GM21576 (cell line): ENCODE measurements at regions not wholly inside any gene's neighbourhood (a gene's known extent, or its start where the extent isn't known, plus 50 kb on each side); places are given as distances from the start of the nearest gene placed in this dataset.

Source experiments
- ATAC-seq: cut with Tn5 transposase; IDR thresholded peaks from one replicate; pipeline ENCODE4 v1.9.1; 2021; ENCODE audit warnings: mild to moderate bottlenecking, moderate library complexity; ENCODE audit not compliant: unreplicated experiment

GRCh38 chr7:155965010-155965409, 152.7 kb upstream of the SHH start:
- no peak for ATAC-seq

GRCh38 chr7:155964543-155964942, 152.3 kb upstream of the SHH start:
- ATAC-seq, result no peak

GRCh38 chr7:155963771-155964195, 151.5 kb upstream of the SHH start:
- ATAC-seq, result no peak

GRCh38 chr7:155963356-155963755, 151.1 kb upstream of the SHH start:
- ATAC-seq, result no peak

GRCh38 chr7:155962968-155963300, 150.7 kb upstream of the SHH start:
- no peak for ATAC-seq

GRCh38 chr7:155962191-155962967, 150.1 kb upstream of the SHH start:
- ATAC-seq, result no peak

- ATAC-seq, result no peak
Observed at GRCh38 chr7:155961241-155962190, 149.3 kb upstream of the SHH start.

GRCh38 chr7:155959894-155960293, 147.6 kb upstream of the SHH start:
- no peak for ATAC-seq

- no peak for ATAC-seq
Observed at GRCh38 chr7:155956977-155957376, 144.7 kb upstream of the SHH start.

- no peak for ATAC-seq
Observed at GRCh38 chr7:155955367-155955635, 143.0 kb upstream of the SHH start.

- no peak for ATAC-seq
Observed at GRCh38 chr7:155954550-155955366, 142.5 kb upstream of the SHH start.

GRCh38 chr7:155953781-155954549, 141.7 kb upstream of the SHH start:
- no peak for ATAC-seq

GRCh38 chr7:155953501-155953778, 141.2 kb upstream of the SHH start:
- ATAC-seq, result no peak

- ATAC-seq, result no peak
Observed at GRCh38 chr7:155951554-155952158, 139.4 kb upstream of the SHH start.

GRCh38 chr7:155950898-155951553, 138.8 kb upstream of the SHH start:
- ATAC-seq, result no peak

- ATAC-seq, result no peak
Observed at GRCh38 chr7:155948845-155949244, 136.6 kb upstream of the SHH start.

GRCh38 chr7:155948423-155948822, 136.2 kb upstream of the SHH start:
- no peak for ATAC-seq

- ATAC-seq, result no peak
Observed at GRCh38 chr7:155947051-155947450, 134.8 kb upstream of the SHH start.

GRCh38 chr7:155945670-155946325, 133.5 kb upstream of the SHH start:
- no peak for ATAC-seq
